HepG2 (cell line): ENCODE measurements at regions not wholly inside any gene's neighbourhood (a gene's known extent, or its start where the extent isn't known, plus 50 kb on each side); places are given as distances from the start of the nearest gene placed in this dataset.

ENCODE experiments used
- CCAR2 ChIP-seq: fragments of 200-400 bp; formaldehyde crosslinking; optimal IDR thresholded peaks from 2 replicates; pipeline ENCODE3; 2018; ENCODE audit warnings: low read depth, mild to moderate bottlenecking, low read length, moderate library complexity
- KLF13 ChIP-seq: sonication (generic); formaldehyde crosslinking; IDR thresholded peaks from 2 replicates; pipeline ENCODE4 v1.4.0; 2020; ENCODE audit warnings: mild to moderate bottlenecking, missing genetic modification reagents
- SRY ChIP-seq: sonication (generic); formaldehyde crosslinking; IDR thresholded peaks from 2 replicates; pipeline ENCODE4 v1.8.0; 2022; ENCODE audit warnings: mild to moderate bottlenecking, missing genetic modification reagents
- TBL1XR1 ChIP-seq: fragments of 150-350 bp; IDR thresholded peaks from 2 replicates; pipeline ENCODE4 v1.6.1; 2014; ENCODE audit warnings: borderline replicate concordance, low read length; ENCODE audit not compliant: partially characterized antibody
- TP53 ChIP-seq: sonication (generic); formaldehyde crosslinking; conservative IDR thresholded peaks from 2 replicates; pipeline ENCODE4 v1.4.0; 2020; ENCODE audit warnings: missing genetic modification reagents
- ZNF296 ChIP-seq: sonication (generic); formaldehyde crosslinking; conservative IDR thresholded peaks from 2 replicates; pipeline ENCODE4 v1.5.0; 2020; ENCODE audit warnings: mild to moderate bottlenecking, missing genetic modification reagents
- ZNF30 ChIP-seq: sonication (generic); formaldehyde crosslinking; IDR thresholded peaks from 2 replicates; pipeline ENCODE4 v1.5.0; 2020; ENCODE audit warnings: mild to moderate bottlenecking, missing genetic modification reagents
- ZNF317 ChIP-seq: sonication (generic); formaldehyde crosslinking; IDR thresholded peaks from 2 replicates; pipeline ENCODE4 v1.5.0; 2020; ENCODE audit warnings: mild to moderate bottlenecking, missing genetic modification reagents
- ZNF382 ChIP-seq: sonication (generic); formaldehyde crosslinking; IDR thresholded peaks from 2 replicates; pipeline ENCODE4 v1.5.0; 2020; ENCODE audit warnings: missing genetic modification reagents, mild to moderate bottlenecking, borderline replicate concordance
- ZNF407 ChIP-seq: sonication (generic); formaldehyde crosslinking; IDR thresholded peaks from one replicate; pipeline ENCODE4 v1.5.1; 2020; ENCODE audit warnings: mild to moderate bottlenecking, missing genetic modification reagents; ENCODE audit errors: not compliant biosample characterization
- ZNF616 ChIP-seq: sonication (generic); formaldehyde crosslinking; IDR thresholded peaks from 2 replicates; pipeline ENCODE4 v1.5.0; 2020; ENCODE audit warnings: low read depth, mild to moderate bottlenecking, missing genetic modification reagents

- TF ChIP-seq ZNF407: no peak
- no peak for TF ChIP-seq ZNF317
- no peak for TF ChIP-seq TBL1XR1
- TF ChIP-seq TP53 (CRISPR knock-in tag): no peak
- TF ChIP-seq ZNF382 (CRISPR knock-in tag): no peak
- TF ChIP-seq KLF13 (CRISPR knock-in tag): no peak
- no peak for TF ChIP-seq SRY (CRISPR knock-in tag)
- no peak for TF ChIP-seq ZNF616 (CRISPR knock-in tag)
- no peak for TF ChIP-seq ZNF296 (CRISPR knock-in tag)
- TF ChIP-seq ZNF30 (CRISPR knock-in tag): no peak
- no peak for TF ChIP-seq CCAR2
- TF ChIP-seq, all 625 proteins: peak for 0
Observed at GRCh38 chr9:22201256-22201655, 192.2 kb upstream of the CDKN2B start (continued).
